ENCODE measurements at regions not wholly inside any gene's neighbourhood (a gene's known extent, or its start where the extent isn't known, plus 50 kb on each side); places are given as distances from the start of the nearest gene placed in this dataset.

DNA sequence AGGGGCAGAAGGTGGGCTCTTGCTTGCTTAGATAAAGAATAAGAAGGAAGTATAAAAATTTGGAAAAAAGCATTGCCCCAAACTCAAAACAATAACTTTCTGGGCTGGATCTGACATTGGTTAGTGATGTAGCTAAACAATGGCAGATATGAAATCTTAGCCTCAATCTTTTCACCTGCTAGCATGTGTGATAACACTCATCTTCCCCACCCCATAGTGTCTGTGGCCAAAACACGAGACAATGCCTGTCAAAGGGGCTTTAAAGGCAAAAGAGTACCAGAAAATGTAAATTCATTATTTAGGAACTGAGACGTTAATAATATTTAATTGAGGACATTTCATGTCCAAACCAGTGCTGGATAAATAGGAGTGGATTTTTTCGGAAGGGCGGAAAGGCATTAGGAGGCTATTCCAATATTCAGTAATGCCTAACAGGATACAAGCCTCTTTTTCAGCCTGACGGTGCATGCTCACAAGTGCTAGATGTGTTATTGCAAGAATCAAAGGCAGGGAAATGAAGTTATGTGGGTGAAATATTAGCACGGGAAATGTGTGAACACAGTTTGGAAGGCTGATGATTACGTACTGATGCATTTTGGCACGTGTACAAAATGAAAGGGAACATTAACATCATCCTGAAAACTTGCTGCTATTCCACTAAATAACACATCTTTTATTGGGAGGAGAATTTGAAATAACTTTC lies 395.7 kb downstream of the GALR1 start:
- H3K9ac ChIP-seq (ENCODE audit: low read depth in 1 of 2, low read length in 2 of 2) = no peak overlapping the region
- no peaks in the 10 kb centered on the region for H3K36me3 ChIP-seq (ENCODE audit: control insufficient read depth in 1 of 2, insufficient read depth in 2 of 2, low read length in 2 of 2)
- no peak overlapping the region for H3K4me3 ChIP-seq (ENCODE audit: low read depth in 1 of 2, low read length in 2 of 2)
- no peaks in the 10 kb centered on the region for H3K27me3 ChIP-seq (ENCODE audit: control insufficient read depth in 1 of 2, insufficient read depth in 2 of 2, low read length in 2 of 2)
- no peaks in the 10 kb centered on the region for H3K4me1 ChIP-seq (ENCODE audit: control insufficient read depth in 1 of 2, insufficient read depth in 2 of 2, low read length in 2 of 2)
- no peaks in the 10 kb centered on the region for H3K9me3 ChIP-seq (ENCODE audit: control insufficient read depth in 1 of 2, low read length in 2 of 2)
- no peak overlapping the region for H3K27ac ChIP-seq (ENCODE audit: low read depth, low read length)

DNA sequence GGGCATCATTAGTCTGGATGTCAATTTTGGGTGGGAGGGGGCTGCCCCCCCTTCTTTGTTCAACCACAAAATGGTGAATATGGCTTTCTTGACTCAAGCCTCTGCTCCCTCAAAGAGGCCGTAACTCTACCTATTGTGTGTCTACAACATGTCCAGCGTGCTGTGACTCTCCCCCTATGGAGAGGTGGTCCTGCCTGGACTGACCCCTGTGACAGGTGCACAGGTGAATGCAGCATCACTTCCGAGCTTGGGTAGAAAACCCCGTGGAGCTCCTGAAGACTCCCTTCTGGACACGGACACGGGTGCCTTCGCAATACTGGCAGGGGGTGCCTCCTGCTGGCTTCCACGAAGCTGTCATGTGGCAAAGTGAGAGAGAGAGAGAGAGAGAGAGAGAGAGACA lies 397.8 kb downstream of the GALR1 start:
- H3K9ac ChIP-seq (ENCODE audit: low read depth in 1 of 2, low read length in 2 of 2) = no peak overlapping the region
- H3K4me3 ChIP-seq (ENCODE audit: low read depth in 1 of 2, low read length in 2 of 2) = no peak overlapping the region
- H3K4me1 ChIP-seq (ENCODE audit: control insufficient read depth in 1 of 2, insufficient read depth in 2 of 2, low read length in 2 of 2) = no peaks in the 10 kb centered on the region
- H3K27ac ChIP-seq (ENCODE audit: low read depth, low read length) = no peak overlapping the region
- no peaks in the 10 kb centered on the region for H3K27me3 ChIP-seq (ENCODE audit: control insufficient read depth in 1 of 2, insufficient read depth in 2 of 2, low read length in 2 of 2)
- no peaks in the 10 kb centered on the region for H3K36me3 ChIP-seq (ENCODE audit: control insufficient read depth in 1 of 2, insufficient read depth in 2 of 2, low read length in 2 of 2)
- H3K9me3 ChIP-seq (ENCODE audit: control insufficient read depth in 1 of 2, low read length in 2 of 2) = no peaks in the 10 kb centered on the region

DNA sequence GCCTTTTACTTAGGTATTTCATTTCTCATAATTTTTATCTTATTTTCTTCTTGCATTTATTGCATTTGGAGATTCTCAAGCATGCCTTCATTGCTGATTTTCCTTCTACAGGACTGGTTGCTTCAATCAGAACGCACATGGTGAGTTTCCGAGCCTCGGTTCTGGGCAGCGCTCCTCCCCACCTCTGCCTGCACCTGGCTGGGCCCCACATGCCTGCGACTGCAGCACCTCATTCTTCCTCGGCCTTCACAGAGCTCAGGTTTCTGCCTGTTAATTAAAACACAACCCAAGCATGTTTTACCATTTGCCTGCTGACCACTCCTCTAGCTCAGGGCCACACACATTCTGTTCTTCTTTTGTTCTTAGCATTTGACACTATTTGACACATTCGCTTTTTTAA lies 398.8 kb downstream of the GALR1 start:
- Histone ChIP-seq H3K4me3 (ENCODE audit: low read depth in 1 of 2, low read length in 2 of 2) (no peak overlapping the region), H3K9ac (ENCODE audit: low read depth in 1 of 2, low read length in 2 of 2) (no peak overlapping the region), H3K9me3 (ENCODE audit: control insufficient read depth in 1 of 2, low read length in 2 of 2) (no peaks in the 10 kb centered on the region), H3K36me3 (ENCODE audit: control insufficient read depth in 1 of 2, insufficient read depth in 2 of 2, low read length in 2 of 2) (no peaks in the 10 kb centered on the region), H3K27ac (ENCODE audit: low read depth, low read length) (no peak overlapping the region), H3K27me3 (ENCODE audit: control insufficient read depth in 1 of 2, insufficient read depth in 2 of 2, low read length in 2 of 2) (no peaks in the 10 kb centered on the region), H3K4me1 (ENCODE audit: control insufficient read depth in 1 of 2, insufficient read depth in 2 of 2, low read length in 2 of 2) (no peaks in the 10 kb centered on the region)

DNA sequence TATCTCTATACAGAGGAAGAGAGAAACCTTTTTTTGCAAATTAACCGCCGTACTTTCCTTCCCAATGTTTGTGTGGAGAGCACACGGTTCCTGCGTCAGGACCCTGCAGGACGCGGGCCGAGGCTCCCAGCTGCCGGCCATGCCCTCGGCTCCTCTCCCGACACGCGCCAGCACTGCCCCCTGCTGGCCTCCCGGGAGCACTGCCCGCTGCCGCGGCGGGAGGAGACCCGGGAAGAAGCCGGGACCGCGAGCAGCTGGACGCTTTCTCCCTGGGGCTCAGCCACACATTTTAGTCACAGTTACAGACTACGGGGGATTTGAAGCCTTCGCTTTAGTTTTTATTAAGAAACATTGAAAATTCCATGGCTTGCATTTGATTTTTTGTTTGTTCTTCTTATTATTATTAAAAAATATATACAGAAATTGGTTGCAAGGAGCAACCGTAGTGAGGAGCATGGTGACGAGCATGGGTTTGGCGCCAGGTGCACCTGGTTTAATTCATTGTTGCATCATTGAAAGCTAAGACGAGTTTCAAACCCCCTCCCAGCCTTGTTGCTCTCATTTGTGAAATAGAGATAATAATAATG lies 401.2 kb downstream of the GALR1 start:
- no peak overlapping the region for H3K9ac ChIP-seq (ENCODE audit: low read depth in 1 of 2, low read length in 2 of 2)
- H3K27me3 ChIP-seq (ENCODE audit: control insufficient read depth in 1 of 2, insufficient read depth in 2 of 2, low read length in 2 of 2) = no peaks in the 10 kb centered on the region
- no peaks in the 10 kb centered on the region for H3K4me1 ChIP-seq (ENCODE audit: control insufficient read depth in 1 of 2, insufficient read depth in 2 of 2, low read length in 2 of 2)
- H3K9me3 ChIP-seq (ENCODE audit: control insufficient read depth in 1 of 2, low read length in 2 of 2) = no peaks in the 10 kb centered on the region
- H3K4me3 ChIP-seq (ENCODE audit: low read depth in 1 of 2, low read length in 2 of 2) = no peak overlapping the region
- no peaks in the 10 kb centered on the region for H3K36me3 ChIP-seq (ENCODE audit: control insufficient read depth in 1 of 2, insufficient read depth in 2 of 2, low read length in 2 of 2)
- H3K27ac ChIP-seq (ENCODE audit: low read depth, low read length) = no peak overlapping the region

GRCh38 chr18:77651441-77651840 lies 401.8 kb downstream of the GALR1 start:
- H3K27me3 ChIP-seq (ENCODE audit: control insufficient read depth in 1 of 2, insufficient read depth in 2 of 2, low read length in 2 of 2) = no peaks in the 10 kb centered on the region
- no peak overlapping the region for H3K9ac ChIP-seq (ENCODE audit: low read depth in 1 of 2, low read length in 2 of 2)
- H3K4me1 ChIP-seq (ENCODE audit: control insufficient read depth in 1 of 2, insufficient read depth in 2 of 2, low read length in 2 of 2) = no peaks in the 10 kb centered on the region
- H3K36me3 ChIP-seq (ENCODE audit: control insufficient read depth in 1 of 2, insufficient read depth in 2 of 2, low read length in 2 of 2) = no peaks in the 10 kb centered on the region
- H3K9me3 ChIP-seq (ENCODE audit: control insufficient read depth in 1 of 2, low read length in 2 of 2) = no peaks in the 10 kb centered on the region
- no peak overlapping the region for H3K27ac ChIP-seq (ENCODE audit: low read depth, low read length)
- no peak overlapping the region for H3K4me3 ChIP-seq (ENCODE audit: low read depth in 1 of 2, low read length in 2 of 2)

DNA sequence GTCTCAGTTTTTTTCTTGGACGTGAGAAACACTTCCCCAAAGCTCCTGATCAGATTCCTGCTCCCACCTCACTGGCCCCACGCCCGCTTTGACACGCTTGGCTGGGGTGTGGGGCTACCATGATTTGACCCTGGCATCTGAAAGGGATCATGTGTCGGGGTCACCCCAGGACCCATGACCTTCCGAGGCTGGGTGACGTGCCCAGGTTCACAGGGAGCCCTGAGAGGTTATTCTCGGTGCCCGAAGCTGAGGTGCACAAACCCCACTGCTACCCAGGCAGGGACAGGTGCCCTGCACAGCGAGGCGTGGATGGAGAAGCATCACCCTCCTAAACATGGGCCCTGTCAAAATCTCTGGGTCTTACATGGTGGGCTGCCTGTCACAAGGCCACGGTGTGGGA lies 404.1 kb downstream of the GALR1 start:
- H3K4me3 ChIP-seq (ENCODE audit: low read depth in 1 of 2, low read length in 2 of 2) = no peak overlapping the region
- no peaks in the 10 kb centered on the region for H3K4me1 ChIP-seq (ENCODE audit: control insufficient read depth in 1 of 2, insufficient read depth in 2 of 2, low read length in 2 of 2)
- H3K36me3 ChIP-seq (ENCODE audit: control insufficient read depth in 1 of 2, insufficient read depth in 2 of 2, low read length in 2 of 2) = no peaks in the 10 kb centered on the region
- no peaks in the 10 kb centered on the region for H3K9me3 ChIP-seq (ENCODE audit: control insufficient read depth in 1 of 2, low read length in 2 of 2)
- no peak overlapping the region for H3K9ac ChIP-seq (ENCODE audit: low read depth in 1 of 2, low read length in 2 of 2)
- no peaks in the 10 kb centered on the region for H3K27me3 ChIP-seq (ENCODE audit: control insufficient read depth in 1 of 2, insufficient read depth in 2 of 2, low read length in 2 of 2)
- H3K27ac ChIP-seq (ENCODE audit: low read depth, low read length) = no peak overlapping the region

DNA sequence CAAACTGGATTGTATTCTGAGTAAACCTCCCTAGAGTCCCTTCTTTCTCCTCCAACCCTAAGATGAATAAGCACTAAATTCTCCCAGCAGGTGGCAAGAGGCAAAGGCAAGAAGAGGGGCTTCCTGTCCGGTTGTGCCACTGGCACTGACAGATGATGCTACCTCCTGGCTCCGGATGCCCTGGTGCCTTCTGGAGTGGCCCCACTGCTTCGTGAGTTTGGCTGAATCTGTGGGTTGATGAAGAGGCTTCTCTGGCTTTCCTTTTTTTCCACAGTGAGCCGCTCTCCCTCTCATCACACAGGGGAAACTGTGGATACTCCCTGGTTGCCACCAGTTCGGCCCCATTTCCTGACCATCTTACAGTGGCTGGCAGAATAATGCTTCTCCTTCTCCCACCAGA lies 404.7 kb downstream of the GALR1 start:
- Histone ChIP-seq H3K27me3 (ENCODE audit: control insufficient read depth in 1 of 2, insufficient read depth in 2 of 2, low read length in 2 of 2) (no peaks in the 10 kb centered on the region), H3K36me3 (ENCODE audit: control insufficient read depth in 1 of 2, insufficient read depth in 2 of 2, low read length in 2 of 2) (no peaks in the 10 kb centered on the region)

DNA sequence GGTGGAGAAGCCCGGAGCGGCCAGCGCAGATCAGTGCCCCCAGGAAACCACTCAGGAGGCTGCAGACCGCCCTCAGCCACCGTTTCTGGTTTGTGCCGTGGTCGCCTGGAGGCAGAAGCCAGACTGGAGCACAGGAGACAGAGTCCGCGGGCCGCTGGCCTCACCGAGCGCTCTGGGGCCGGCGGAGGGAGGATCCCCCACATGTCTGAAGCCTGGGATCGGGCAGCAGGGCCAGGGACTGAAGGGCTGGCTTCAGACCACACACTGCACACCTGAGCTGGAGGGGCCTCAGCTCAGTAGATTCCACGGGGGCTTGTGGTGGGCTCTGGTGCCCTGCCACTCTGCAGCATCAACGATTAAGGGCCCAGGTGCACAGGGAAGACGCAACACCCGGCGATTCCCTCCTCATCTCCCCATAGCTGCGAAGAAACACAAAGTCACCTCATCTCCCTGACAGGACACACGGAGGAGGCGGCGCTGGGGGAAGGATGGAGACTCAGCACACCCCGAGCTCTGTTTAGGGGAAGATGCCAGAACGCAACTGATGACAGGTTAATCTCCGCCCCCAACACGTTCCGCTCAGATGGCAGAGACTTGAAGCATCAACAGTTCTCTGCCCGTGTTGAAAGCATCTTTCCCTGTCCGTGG lies 408.1 kb downstream of the GALR1 start:
- Histone ChIP-seq H3K27me3 (ENCODE audit: control insufficient read depth in 1 of 2, insufficient read depth in 2 of 2, low read length in 2 of 2) (no peaks in the 10 kb centered on the region), H3K4me1 (ENCODE audit: control insufficient read depth in 1 of 2, insufficient read depth in 2 of 2, low read length in 2 of 2) (no peaks in the 10 kb centered on the region), H3K9me3 (ENCODE audit: control insufficient read depth in 1 of 2, low read length in 2 of 2) (no peaks in the 10 kb centered on the region), H3K4me3 (ENCODE audit: low read depth in 1 of 2, low read length in 2 of 2) (no peak overlapping the region), H3K9ac (ENCODE audit: low read depth in 1 of 2, low read length in 2 of 2) (no peak overlapping the region), H3K36me3 (ENCODE audit: control insufficient read depth in 1 of 2, insufficient read depth in 2 of 2, low read length in 2 of 2) (no peaks in the 10 kb centered on the region), H3K27ac (ENCODE audit: low read depth, low read length) (no peak overlapping the region)

More for the DNA sequence above, 404.7 kb downstream of the GALR1 start:
- Histone ChIP-seq H3K4me1 (ENCODE audit: control insufficient read depth in 1 of 2, insufficient read depth in 2 of 2, low read length in 2 of 2) (no peaks in the 10 kb centered on the region), H3K4me3 (ENCODE audit: low read depth in 1 of 2, low read length in 2 of 2) (no peak overlapping the region), H3K9me3 (ENCODE audit: control insufficient read depth in 1 of 2, low read length in 2 of 2) (no peaks in the 10 kb centered on the region), H3K9ac (ENCODE audit: low read depth in 1 of 2, low read length in 2 of 2) (no peak overlapping the region), H3K27ac (ENCODE audit: low read depth, low read length) (no peak overlapping the region)

GRCh38 chr18:77658299-77658662 lies 408.6 kb downstream of the GALR1 start:
- no peaks in the 10 kb centered on the region for H3K36me3 ChIP-seq (ENCODE audit: control insufficient read depth in 1 of 2, insufficient read depth in 2 of 2, low read length in 2 of 2)
- no peaks in the 10 kb centered on the region for H3K27me3 ChIP-seq (ENCODE audit: control insufficient read depth in 1 of 2, insufficient read depth in 2 of 2, low read length in 2 of 2)
- no peak overlapping the region for H3K4me3 ChIP-seq (ENCODE audit: low read depth in 1 of 2, low read length in 2 of 2)
- no peaks in the 10 kb centered on the region for H3K4me1 ChIP-seq (ENCODE audit: control insufficient read depth in 1 of 2, insufficient read depth in 2 of 2, low read length in 2 of 2)
- H3K9ac ChIP-seq (ENCODE audit: low read depth in 1 of 2, low read length in 2 of 2) = no peak overlapping the region
- no peaks in the 10 kb centered on the region for H3K9me3 ChIP-seq (ENCODE audit: control insufficient read depth in 1 of 2, low read length in 2 of 2)
- no peak overlapping the region for H3K27ac ChIP-seq (ENCODE audit: low read depth, low read length)

GRCh38 chr18:77658751-77659448 lies 409.3 kb downstream of the GALR1 start:
- Histone ChIP-seq H3K4me1 (ENCODE audit: control insufficient read depth in 1 of 2, insufficient read depth in 2 of 2, low read length in 2 of 2) (no peaks in the 10 kb centered on the region), H3K27ac (ENCODE audit: low read depth, low read length) (no peak overlapping the region), H3K4me3 (ENCODE audit: low read depth in 1 of 2, low read length in 2 of 2) (no peak overlapping the region), H3K27me3 (ENCODE audit: control insufficient read depth in 1 of 2, insufficient read depth in 2 of 2, low read length in 2 of 2) (no peaks in the 10 kb centered on the region), H3K9me3 (ENCODE audit: control insufficient read depth in 1 of 2, low read length in 2 of 2) (no peaks in the 10 kb centered on the region), H3K36me3 (ENCODE audit: control insufficient read depth in 1 of 2, insufficient read depth in 2 of 2, low read length in 2 of 2) (no peaks in the 10 kb centered on the region), H3K9ac (ENCODE audit: low read depth in 1 of 2, low read length in 2 of 2) (no peak overlapping the region)

All from duodenal mucosa (tissue), 2 donors.